PC-9 (cell line): ENCODE measurements at regions not wholly inside any gene's neighbourhood (a gene's known extent, or its start where the extent isn't known, plus 50 kb on each side); places are given as distances from the start of the nearest gene placed in this dataset.

ENCODE experiments used
- EZH2 ChIP-seq: fragments of 200-600 bp; sonication (generic); IDR thresholded peaks from 2 replicates; pipeline ENCODE4 v1.8.0; 2017; ENCODE audit warnings: antibody characterized with exemption, low read depth
- TF ChIP-seq, protein P1 (sequence below): fragments of 200-600 bp; sonication (generic); conservative IDR thresholded peaks from 2 replicates; pipeline ENCODE4 v1.6.1; 2017; ENCODE audit warnings: mixed run types, antibody characterized with exemption, mild to moderate bottlenecking, moderate library complexity

DNA sequence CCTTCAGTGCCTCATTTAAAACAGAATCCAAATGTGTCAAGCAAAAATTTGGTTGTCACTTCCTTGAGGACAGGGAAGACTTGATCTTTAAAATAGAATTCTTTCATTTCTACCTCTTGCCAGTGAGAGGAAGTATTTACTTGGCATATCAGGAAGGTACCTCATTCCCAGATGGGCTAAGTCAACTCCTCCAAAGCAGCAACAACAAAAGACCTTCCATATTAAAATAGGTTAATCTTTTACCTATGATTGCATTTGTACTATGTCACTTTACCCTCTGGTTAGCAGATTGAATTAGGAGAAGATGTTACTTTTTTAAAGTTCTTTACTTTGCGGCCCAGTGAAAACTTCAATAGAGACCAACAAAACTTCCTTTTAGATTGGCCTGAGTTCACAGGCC lies 462.1 kb upstream of the ADAMTS9 start:
- TF ChIP-seq EZH2: no peak
- TF ChIP-seq, protein P1, sequence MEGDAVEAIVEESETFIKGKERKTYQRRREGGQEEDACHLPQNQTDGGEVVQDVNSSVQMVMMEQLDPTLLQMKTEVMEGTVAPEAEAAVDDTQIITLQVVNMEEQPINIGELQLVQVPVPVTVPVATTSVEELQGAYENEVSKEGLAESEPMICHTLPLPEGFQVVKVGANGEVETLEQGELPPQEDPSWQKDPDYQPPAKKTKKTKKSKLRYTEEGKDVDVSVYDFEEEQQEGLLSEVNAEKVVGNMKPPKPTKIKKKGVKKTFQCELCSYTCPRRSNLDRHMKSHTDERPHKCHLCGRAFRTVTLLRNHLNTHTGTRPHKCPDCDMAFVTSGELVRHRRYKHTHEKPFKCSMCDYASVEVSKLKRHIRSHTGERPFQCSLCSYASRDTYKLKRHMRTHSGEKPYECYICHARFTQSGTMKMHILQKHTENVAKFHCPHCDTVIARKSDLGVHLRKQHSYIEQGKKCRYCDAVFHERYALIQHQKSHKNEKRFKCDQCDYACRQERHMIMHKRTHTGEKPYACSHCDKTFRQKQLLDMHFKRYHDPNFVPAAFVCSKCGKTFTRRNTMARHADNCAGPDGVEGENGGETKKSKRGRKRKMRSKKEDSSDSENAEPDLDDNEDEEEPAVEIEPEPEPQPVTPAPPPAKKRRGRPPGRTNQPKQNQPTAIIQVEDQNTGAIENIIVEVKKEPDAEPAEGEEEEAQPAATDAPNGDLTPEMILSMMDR: no peak
